K562 (cell line): ENCODE measurements at regions not wholly inside any gene's neighbourhood (a gene's known extent, or its start where the extent isn't known, plus 50 kb on each side); places are given as distances from the start of the nearest gene placed in this dataset.

ENCODE experiments used
- ARID3B ChIP-seq: fragments of 250-450 bp; sonication (Bioruptor Pico); IDR thresholded peaks from 2 replicates; pipeline ENCODE4 v1.4.0; 2020; ENCODE audit warnings: borderline replicate concordance
- HCFC1 ChIP-seq: IDR thresholded peaks from 2 replicates; pipeline ENCODE4 v1.6.1; 2012; ENCODE audit warnings: low read depth, low read length, improper control_type of control experiment
- L3MBTL2 ChIP-seq: fragments of 450-650 bp; IDR thresholded peaks from 2 replicates; pipeline ENCODE4 v1.6.1; 2016; ENCODE audit warnings: mild to moderate bottlenecking, moderate library complexity
- LARP7 ChIP-seq: fragments of 450-650 bp; IDR thresholded peaks from 2 replicates; pipeline ENCODE4 v1.6.1; 2016
- MYBL2 ChIP-seq, 2 experiments: fragments of 450-650 bp in 1 of 2; sonication (generic) in 1 of 2; formaldehyde crosslinking in 1 of 2; IDR thresholded peaks; 2 replicates each; pipeline versions ENCODE4 v1.6.1 to v1.8.1; 2017 to 2022; ENCODE audit warnings: borderline replicate concordance in 1 of 2, inconsistent platforms in 1 of 2, low read depth in 1 of 2, mild to moderate bottlenecking in 1 of 2, missing genetic modification reagents in 1 of 2, moderate library complexity in 1 of 2
- NCOA1 ChIP-seq: fragments of 450-650 bp; IDR thresholded peaks from 2 replicates; pipeline ENCODE4 v1.6.1; 2016; ENCODE audit warnings: low read depth
- SP1 ChIP-seq: sonication (generic); formaldehyde crosslinking; IDR thresholded peaks from 2 replicates; pipeline ENCODE4 v1.8.1; 2022; ENCODE audit warnings: mild to moderate bottlenecking, missing genetic modification reagents
- XRCC5 ChIP-seq: fragments of 200-400 bp; formaldehyde crosslinking; IDR thresholded peaks from 2 replicates; pipeline ENCODE4 v1.6.1; 2017; ENCODE audit warnings: low read depth, mild to moderate bottlenecking, low read length
- YY1 ChIP-seq, 3 experiments: IDR thresholded peaks; 2 replicates each; pipeline ENCODE4 v1.6.1; 2011; ENCODE audit warnings: low read length in 2 of 3, mild to moderate bottlenecking in 2 of 3, moderate library complexity in 2 of 3, borderline replicate concordance in 1 of 3, control low read depth in 1 of 3, low read depth in 1 of 3; ENCODE audit not compliant: insufficient read depth in 3 of 3, insufficient replicate concordance in 2 of 3, control insufficient read depth in 1 of 3, insufficient read length in 1 of 3; ENCODE audit errors: extremely low read depth in 1 of 3
- ZBTB1 ChIP-seq: sonication (generic); formaldehyde crosslinking; IDR thresholded peaks from 2 replicates; pipeline ENCODE4 v1.8.1; 2023; ENCODE audit warnings: missing genetic modification reagents, low read depth, mild to moderate bottlenecking, borderline replicate concordance
- ZFX ChIP-seq: sonication (generic); formaldehyde crosslinking; IDR thresholded peaks from 2 replicates; pipeline ENCODE4 v1.8.0; 2022; ENCODE audit warnings: mild to moderate bottlenecking, missing genetic modification reagents, moderate library complexity

- no peak for TF ChIP-seq ZBTB1 (CRISPR knock-in tag)
- TF ChIP-seq ZFX (CRISPR knock-in tag) = no peak
- TF ChIP-seq XRCC5 = no peak
- TF ChIP-seq LARP7 = no peak
- TF ChIP-seq MYBL2 (IDR thresholded peaks at IDR 0.05; ENCODE audit: low read depth) = no peak
- TF ChIP-seq MYBL2 (CRISPR knock-in tag; IDR thresholded peaks at IDR 0.05; ENCODE audit: borderline replicate concordance) = no peak
- no peak for TF ChIP-seq HCFC1
- no peak for TF ChIP-seq ARID3B (CRISPR knock-in tag)
- no peak for TF ChIP-seq NCOA1
- peak; percentile 13; the same call in 1 of the 2 replicates for TF ChIP-seq L3MBTL2
- TF ChIP-seq SP1 (CRISPR knock-in tag) = no peak
- peak in 1 of 3 experiments; percentile 60 for TF ChIP-seq YY1 (IDR thresholded peaks at IDR 0.05; ENCODE audit: borderline replicate concordance in 1 of 3, control insufficient read depth in 1 of 3, extremely low read depth in 1 of 3, insufficient read depth in 3 of 3, insufficient read length in 1 of 3, insufficient replicate concordance in 2 of 3, low read depth in 1 of 3, low read length in 2 of 3)
These were observed 89.9 kb upstream of the EEF2KMT start (continued) for GRCh38 chr16:5187402-5187952.
